ENCODE measurements at regions not wholly inside any gene's neighbourhood (a gene's known extent, or its start where the extent isn't known, plus 50 kb on each side); places are given as distances from the start of the nearest gene placed in this dataset.

DNA sequence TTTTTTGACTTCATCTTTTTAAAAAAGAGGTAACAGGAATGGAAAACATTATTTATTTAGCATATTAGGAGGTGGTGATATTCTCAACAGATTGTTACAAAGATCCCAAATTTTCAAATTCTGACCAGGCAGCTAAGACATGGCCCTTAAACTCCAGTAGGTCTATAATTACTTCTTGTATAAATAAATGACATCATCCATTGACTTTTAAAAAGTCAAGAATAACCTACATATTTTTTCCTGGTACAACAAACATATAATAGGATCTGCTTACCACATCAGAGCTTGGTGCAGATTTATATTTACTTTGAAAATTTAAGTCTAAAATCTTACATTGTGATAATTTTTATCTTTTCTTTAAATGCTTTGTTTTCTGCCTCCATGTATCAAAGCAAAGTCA lies 92.2 kb upstream of the TRPM3 start:
- TF ChIP-seq EZH2 (IDR thresholded peaks at IDR 0.05; ENCODE audit: low read length, unreplicated experiment) (no peak), EZH2phosphoT487 (IDR thresholded peaks at IDR 0.05; ENCODE audit: borderline replicate concordance, low read length) (no peak)
- TF ChIP-seq, protein P1, sequence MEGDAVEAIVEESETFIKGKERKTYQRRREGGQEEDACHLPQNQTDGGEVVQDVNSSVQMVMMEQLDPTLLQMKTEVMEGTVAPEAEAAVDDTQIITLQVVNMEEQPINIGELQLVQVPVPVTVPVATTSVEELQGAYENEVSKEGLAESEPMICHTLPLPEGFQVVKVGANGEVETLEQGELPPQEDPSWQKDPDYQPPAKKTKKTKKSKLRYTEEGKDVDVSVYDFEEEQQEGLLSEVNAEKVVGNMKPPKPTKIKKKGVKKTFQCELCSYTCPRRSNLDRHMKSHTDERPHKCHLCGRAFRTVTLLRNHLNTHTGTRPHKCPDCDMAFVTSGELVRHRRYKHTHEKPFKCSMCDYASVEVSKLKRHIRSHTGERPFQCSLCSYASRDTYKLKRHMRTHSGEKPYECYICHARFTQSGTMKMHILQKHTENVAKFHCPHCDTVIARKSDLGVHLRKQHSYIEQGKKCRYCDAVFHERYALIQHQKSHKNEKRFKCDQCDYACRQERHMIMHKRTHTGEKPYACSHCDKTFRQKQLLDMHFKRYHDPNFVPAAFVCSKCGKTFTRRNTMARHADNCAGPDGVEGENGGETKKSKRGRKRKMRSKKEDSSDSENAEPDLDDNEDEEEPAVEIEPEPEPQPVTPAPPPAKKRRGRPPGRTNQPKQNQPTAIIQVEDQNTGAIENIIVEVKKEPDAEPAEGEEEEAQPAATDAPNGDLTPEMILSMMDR (conservative IDR thresholded peaks at IDR 0.05; ENCODE audit: low read depth, low read length), result no peak

All from PC-3 (cell line).